Body of pancreas (tissue), 4 donors: ENCODE measurements at regions not wholly inside any gene's neighbourhood (a gene's known extent, or its start where the extent isn't known, plus 50 kb on each side); places are given as distances from the start of the nearest gene placed in this dataset.

Experiments
- POLR2A ChIP-seq, 3 donors: fragments of 450-650 bp; IDR thresholded peaks; one replicate each; pipeline ENCODE4 v1.6.1; 2016; ENCODE audit warnings: antibody characterized with exemption in 3 of 3, mild to moderate bottlenecking in 2 of 3
- TF ChIP-seq, protein P1 (sequence below), 7 experiments: fragments of 450-650 bp in 4 of 7; fragments of 200-600 bp in 3 of 7; sonication (generic) in 3 of 7; IDR thresholded peaks; one replicate each; pipeline ENCODE4 v1.5.1; 2016 to 2019; ENCODE audit warnings: antibody characterized with exemption in 7 of 7

DNA sequence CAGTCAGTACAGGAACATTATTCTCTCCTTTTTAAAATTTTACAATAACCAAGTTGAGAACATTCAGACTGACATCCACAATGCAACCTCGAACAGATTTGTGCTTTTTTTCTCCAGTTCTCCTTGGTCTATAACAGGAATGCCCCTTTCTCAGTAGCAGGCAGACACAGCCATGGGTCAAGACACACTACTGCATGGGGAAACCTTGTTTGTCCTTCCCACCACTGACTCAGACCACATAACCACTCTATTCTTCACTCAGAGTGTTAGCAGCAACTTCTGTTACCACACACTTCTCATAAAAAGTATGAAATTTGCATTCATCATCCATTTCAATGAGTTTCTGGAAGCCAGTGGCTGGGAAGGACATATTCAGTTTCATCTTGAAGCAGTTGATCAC, 421.7 kb downstream of the ADRA2A start:
- TF ChIP-seq, protein P1, sequence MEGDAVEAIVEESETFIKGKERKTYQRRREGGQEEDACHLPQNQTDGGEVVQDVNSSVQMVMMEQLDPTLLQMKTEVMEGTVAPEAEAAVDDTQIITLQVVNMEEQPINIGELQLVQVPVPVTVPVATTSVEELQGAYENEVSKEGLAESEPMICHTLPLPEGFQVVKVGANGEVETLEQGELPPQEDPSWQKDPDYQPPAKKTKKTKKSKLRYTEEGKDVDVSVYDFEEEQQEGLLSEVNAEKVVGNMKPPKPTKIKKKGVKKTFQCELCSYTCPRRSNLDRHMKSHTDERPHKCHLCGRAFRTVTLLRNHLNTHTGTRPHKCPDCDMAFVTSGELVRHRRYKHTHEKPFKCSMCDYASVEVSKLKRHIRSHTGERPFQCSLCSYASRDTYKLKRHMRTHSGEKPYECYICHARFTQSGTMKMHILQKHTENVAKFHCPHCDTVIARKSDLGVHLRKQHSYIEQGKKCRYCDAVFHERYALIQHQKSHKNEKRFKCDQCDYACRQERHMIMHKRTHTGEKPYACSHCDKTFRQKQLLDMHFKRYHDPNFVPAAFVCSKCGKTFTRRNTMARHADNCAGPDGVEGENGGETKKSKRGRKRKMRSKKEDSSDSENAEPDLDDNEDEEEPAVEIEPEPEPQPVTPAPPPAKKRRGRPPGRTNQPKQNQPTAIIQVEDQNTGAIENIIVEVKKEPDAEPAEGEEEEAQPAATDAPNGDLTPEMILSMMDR (IDR thresholded peaks at IDR 0.05): no peak
- TF ChIP-seq POLR2A (IDR thresholded peaks at IDR 0.05): no peak
